Stimulated activated CD4-positive, alpha-beta T cell treated with anti-CD3 and anti-CD28 coated beads, TNF-alpha, amount 100 ng/mL, for 48 hours (primary cell): ENCODE measurements at regions not wholly inside any gene's neighbourhood (a gene's known extent, or its start where the extent isn't known, plus 50 kb on each side); places are given as distances from the start of the nearest gene placed in this dataset.
"Not testable (repeated sequence)": the region's sequence is repeated elsewhere in the genome, so short reads cannot be mapped to it uniquely, and the experiment has no call there.

Experiments
- DNase-seq, 3 donors: peaks; one replicate each; pipeline ENCODE4 v3.0.0-alpha.2; 2020; ENCODE audit warnings: low read depth in 3 of 3

DNA sequence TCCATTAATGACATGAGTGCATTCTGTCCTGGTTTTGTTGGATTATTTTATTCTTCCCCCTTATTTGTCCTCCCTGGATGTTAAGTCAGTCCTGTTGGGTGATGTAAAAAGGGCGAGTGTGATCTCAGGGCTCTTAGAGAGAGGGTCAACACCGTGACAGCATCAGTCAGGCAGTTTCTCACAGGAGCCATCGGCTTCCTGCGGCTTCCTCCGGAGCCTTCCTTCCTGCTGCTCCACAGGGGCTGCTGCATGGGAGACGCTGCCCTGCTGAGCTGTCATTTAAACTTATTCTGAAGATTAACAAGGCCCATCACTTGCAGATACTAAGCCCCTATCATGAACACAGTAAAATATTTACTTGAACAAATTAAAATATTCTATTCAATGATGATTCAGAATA is 211.3 kb downstream of the SPATA31A1 start:
- not testable (repeated sequence) for DNase-seq

DNA sequence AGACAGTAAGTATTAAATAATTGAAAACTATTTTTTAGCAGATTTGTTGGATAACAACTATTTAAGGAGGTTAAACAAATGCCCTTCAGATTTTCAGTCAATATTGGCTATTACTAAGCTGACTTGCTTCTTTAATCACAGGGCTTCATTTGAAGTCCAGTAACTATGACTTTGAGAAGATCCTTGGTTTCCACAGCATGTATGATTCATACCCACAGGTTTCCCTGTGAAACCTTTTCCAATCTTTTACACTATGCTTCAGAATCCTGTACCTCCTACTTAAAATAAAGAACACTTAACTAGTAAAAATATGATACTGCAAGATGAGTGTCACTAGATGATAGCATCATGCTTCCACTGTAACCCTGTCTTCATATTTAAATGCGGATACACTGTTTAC is 211.9 kb downstream of the SPATA31A1 start:
- DNase-seq: not testable (repeated sequence)

DNA sequence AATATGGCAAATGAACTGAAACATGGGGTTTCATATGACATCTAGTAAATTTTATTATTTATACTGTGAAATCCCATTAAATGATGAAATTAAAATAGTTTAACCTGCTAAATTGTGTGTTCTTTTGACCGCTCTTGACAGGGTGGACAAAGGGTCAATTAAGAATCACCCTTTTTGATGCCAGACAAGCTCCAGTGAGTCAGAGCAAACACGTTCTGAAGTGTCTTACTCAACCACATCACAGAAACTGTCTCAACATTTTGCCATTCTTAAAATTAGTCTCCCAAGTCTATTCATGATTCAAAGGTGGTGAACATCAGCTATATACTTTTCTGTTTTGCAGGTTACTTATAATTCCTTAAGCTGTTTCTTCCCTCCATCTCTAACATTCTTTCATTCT is 213.4 kb downstream of the SPATA31A1 start:
- not testable (repeated sequence) for DNase-seq

DNA sequence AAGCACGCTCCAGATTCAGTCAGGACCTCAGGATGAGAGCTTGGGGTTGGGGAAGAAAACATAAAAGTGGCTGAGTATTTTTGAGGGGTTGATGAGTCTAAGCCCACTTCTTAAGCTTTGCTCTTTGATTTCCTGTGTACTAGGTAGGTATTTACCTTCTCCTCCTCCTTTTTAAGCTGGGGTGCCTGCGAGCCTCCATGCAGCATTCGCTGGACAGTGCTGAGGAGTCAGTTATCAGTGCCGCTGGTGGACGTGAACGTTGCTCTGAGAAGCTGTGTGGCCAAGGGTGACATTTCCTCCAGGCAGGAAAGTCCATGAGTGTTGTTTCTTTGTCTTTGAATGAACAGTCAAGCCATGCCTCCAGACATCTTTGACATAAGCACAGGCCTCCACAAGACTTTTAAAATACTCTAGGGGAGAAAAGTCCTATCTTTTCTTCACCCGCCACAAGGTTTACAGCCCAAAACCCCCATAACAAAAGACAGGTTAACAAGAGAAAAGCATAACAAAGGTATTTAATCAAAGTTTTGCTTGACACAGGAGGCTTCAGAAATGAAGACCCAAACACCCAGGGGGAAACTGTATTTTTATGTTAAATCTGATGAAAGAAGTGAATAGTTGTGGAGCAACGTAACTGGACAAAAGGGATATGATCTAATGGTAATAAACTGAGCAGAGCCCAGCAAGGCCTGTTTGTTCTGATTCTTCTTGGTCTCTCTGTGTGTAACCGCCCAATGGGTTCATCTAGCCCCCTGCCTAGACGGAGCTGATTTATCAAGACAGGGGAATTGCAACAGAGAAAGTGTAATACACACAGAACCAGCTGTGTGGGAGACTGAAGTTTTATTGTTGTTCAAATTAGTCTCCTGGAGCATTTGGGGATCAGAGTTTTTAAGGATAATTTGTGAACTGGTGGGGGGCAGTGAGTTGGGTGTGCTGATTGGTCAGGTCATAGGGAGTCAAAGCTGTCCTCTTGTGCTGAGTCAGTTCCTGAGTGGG is 217.9 kb downstream of the SPATA31A1 start:
- DNase-seq: not testable (repeated sequence)

DNA sequence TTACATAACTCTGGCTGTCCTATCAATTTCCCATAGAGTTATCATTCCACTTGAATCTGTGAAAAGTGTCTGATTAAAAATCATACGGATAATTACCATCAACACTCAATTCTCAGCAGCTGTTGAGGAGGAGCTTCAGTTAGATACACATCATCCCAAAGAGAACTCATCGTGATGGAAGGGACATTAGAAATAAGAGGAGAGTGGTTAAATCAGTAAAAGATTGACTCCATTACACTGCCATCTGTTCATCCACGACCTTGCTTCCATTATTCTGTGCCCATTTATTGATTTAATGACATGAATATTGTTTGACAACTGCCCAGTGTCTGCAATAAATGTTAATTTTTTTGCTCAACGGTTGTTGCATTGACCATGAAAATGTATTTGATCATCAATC is 223.5 kb downstream of the SPATA31A1 start:
- DNase-seq: not testable (repeated sequence)

DNA sequence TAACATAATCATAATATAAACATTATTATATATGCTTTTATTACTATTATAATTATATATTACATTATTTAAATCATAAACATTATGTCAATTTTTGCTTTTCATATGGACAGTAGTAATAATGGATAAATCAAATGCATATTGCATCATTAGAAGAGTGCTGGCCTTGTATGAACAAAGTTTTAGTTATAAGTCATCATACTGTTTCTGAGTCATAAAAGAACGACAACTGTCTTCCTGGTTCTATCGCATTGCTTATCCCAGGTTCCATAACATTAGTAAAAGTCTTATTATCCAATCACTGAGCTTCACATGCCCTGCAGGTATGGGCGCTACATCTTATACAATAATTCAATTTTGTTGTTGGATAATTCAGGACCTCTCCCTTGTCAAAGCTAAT is 225.8 kb downstream of the SPATA31A1 start:
- not testable (repeated sequence) for DNase-seq

DNA sequence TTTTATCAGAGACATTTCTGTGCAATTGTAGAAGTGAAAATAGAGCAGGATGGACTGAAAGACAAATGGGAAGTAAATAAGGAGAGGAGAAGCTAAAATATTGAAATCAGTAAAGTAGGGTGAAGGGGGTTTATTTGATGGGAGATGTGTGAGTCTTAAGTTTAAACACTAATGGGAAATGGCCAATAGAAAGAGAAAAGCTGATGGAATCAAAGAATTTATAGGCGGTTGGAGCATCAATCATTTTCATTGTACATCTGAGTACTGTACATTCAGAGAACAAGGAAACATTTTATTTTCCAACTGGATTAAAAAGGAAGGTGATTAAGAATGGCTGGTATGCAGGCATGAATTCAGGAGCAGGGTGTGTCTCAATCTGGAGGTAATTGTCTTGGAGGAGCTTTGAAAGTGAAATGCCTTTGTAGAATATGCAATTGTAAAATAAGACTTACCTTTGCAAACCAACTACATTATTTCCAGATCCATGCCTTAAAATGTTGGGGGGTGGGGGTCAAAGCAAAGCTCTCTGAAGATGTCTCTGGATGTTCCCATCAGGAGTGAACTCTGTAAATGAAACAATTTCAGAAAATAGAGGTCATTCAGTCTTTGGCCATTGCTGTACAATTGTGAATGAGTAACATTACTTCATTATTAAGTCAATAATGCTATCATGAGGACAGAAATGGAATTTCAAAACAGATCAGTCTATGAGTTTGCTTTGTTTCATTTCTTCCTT is 227.4 kb downstream of the SPATA31A1 start:
- not testable (repeated sequence) for DNase-seq

DNA sequence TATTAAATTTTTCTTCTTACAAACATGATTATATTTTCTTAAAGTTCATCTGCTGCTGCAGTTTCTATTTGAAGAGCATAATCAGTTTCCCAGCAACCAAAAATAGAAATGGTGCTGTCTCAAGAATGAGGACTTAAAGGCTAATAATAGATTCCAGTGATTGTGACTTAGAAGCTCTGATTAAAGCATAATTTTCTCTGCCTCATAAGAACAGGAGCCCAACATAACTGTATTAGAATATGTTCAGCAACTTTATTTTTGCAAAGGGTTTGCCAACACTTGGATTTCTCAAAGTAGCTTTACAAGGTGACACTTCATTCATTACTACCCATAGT is 227.9 kb downstream of the SPATA31A1 start:
- not testable (repeated sequence) for DNase-seq

DNA sequence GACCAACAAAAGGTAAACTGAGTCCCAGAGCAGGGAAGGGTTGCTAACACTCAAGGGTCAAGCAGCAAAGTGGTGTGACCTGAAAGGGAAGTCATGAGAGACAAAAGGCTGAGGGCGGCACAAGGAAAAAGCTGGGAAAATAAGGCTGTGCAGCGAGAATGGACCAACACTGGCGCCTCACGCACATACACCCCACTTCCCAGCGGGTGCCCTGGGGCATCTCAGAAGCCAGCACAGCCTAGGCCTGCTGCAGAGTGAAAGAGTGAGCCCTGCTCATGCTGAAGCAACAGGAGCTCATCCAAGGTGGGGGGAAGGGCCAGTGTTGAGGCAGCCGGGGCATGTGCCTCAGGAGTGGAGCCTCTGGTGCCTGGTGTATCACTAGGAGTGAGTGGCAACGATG is 229.8 kb downstream of the SPATA31A1 start:
- DNase-seq: not testable (repeated sequence)

DNA sequence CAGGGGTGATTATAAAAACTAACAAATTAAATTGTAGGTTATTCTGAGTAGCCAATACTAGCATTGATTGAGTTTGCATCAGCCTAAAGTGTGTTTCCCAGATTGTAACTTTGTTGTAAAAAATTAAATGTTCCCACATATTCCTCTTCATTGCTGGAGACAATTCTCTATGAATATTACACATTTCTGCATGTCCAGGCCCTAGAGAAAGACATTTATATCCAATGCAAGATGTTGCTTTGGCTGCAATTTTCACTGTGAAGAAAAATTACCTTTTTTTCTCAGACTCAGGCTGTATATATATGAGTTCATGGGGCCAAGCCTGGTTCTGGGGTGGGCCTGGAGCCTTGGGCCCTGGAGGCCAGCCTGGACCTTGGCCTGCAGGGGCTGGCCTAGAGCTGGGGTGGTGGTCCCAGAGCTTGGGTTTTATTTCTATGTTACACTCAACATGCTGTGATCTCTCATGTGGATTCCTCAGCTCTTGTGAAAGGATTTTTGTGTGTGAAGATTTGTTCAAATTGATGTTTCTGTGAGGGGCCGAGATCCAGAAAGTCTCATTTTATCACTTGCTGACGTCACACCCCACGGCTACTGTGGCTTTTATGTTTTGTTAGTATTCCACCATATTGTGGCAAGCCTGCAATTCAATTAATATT is 232.5 kb downstream of the SPATA31A1 start:
- DNase-seq: no peak

DNA sequence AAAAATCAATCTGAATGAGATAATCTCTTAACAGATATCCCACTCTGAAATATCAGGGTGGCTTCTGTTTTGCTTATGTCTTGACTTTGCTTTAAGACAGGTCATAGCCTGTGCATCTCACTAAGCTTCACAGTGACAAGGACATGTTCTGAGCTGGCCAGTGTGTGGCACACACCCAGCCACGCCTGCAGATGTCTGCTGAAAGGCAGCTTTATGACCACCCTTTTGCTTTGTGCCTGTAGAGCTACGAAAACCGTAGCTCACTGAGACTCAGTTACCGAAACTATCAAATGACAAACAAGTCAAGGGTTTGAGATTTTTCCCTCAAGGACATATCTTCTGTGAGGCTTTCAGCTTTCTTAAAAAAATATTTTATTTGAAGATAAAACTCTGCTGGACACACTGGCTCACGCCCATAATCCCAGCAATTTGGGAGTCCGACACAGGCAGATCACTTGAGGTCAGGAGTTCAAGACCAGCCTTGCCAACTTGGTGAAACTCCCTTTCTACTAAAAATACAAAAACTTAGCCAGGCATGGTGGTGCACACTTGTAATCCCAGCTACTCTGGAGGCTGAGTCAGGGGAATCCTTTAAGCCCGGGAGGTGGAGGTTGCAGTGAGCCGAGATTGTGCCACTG is 233.2 kb downstream of the SPATA31A1 start:
- no peak for DNase-seq

DNA sequence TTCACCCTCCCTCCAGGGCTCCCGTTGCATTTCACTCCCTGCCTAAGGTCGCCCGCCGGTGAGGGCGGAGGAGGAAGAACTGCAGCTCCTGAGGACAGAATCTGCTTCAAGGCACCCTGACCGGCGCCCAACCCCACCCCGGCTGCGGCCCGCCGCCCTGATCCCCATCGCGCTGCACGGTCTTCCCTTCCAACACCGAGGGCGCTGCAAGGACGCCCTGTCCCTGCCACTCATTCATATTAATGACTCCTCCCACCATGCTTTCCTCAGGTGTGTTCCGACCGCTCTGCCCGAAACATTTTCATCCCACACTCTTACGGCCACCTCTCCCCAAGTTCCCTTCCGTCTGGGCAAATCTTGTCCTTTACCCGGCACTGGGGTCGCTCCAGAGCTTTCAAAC is 248.6 kb downstream of the SPATA31A1 start:
- not testable (repeated sequence) for DNase-seq

DNA sequence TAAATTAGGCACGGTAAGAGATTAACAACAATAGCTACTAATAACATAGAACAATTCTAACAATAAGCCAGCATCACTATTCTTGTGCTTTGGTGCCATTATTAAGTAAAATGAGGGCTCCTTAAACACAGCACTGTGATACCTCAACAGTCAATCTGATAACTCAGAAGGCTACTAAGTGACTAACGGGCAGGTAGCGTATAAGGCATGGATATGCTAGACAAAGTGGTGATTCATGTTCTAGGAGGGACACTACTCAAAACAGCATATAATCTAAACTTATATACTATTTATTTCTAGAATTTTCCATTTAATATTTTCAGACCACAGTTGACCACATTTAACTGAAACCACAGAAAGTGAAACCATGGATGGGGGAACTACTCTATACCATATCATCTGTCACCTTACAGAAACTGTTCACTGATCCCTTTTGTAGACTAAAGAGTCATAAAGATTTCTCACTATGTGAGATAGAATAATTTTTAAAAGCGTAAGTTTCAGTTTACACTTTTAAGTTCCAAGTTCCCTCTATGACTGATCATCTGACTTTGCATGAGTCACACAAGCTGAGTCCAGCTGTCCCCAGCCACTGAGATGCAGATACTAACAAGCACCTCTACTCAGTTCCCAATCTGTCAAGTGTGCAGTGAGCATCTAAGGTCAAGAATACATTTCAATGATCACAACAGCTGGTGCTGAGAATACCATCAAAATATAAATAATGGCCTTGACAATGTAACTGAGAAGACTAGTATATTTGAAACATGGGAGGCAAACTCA is 256.2 kb downstream of the SPATA31A1 start:
- not testable (repeated sequence) for DNase-seq

DNA sequence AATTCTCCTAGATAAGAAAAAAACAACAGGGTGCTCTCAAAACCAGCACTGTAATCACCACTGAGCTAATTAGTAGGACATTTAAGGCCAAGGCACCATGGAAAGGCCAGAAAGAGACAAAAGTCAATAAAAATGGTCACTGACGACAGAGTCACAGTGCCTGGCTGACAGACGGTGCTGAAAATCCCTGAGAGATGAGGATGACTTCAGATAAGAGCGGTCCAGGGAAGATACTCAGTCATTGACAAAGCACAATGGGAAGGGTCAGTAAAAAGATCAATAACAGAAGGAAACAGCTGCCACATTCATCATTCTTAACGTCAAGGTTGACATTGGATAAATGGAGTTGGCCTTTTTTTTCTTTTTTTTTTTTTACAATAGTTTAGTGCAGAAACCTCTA is 261.0 kb downstream of the SPATA31A1 start:
- DNase-seq: not testable (repeated sequence)

DNA sequence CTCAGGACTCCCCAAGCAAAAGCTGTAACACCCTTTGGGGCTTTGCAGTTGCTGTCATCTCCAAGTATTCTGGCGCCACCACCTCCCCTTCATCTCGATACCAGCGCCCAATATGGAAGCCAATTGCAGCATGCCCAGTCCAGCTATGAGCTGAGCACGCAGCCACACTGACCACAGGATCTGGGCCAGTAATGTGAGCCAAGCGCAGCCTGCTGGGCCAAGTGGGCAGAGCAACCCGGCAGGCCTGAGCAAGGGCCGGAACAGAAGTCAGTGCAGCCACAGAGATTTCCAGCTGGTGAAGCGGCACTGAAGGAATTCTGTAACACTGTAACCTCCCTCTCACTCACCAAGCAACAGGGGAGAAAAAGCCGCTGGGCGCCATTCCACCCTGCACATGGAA is 268.6 kb downstream of the SPATA31A1 start:
- not testable (repeated sequence) for DNase-seq

DNA sequence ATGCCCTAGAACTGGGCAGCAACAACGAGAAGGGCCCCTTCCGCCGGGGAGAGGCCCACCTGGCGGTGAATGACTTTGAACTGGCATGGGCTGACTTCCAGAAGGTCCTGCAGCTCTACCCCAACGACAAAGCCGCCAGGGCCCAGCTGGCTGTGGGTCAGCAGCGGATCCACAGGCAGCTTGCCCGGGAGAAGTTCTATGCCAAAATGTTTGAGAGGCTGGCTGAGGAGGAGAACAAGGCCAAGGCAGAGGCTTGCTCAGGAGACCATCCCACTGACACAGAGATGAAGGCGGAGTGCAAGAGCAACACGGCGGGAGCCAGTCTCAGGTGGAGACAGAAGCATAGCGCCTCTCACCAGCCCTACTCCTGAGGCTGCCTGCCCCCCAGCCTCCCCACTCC is 276.6 kb downstream of the SPATA31A1 start:
- DNase-seq: not testable (repeated sequence)

DNA sequence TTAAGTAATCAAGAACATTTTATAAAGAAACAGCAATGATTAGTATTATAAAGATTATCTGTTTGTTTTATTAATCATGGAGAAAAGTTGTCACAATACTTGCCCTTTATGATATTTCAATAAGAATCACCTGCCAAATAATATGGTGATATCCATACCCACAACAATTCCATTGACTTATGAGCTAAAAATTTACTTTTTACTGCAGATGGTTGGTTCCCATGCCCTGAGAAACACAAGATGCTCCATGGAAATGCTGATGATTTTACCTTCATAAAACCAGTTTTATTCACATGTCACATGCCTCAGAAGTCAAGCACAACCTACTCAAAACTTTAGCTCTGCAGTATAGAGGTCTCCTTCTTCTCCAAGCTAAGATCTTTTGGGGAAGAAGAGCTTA is 293.6 kb downstream of the SPATA31A1 start:
- not testable (repeated sequence) for DNase-seq

DNA sequence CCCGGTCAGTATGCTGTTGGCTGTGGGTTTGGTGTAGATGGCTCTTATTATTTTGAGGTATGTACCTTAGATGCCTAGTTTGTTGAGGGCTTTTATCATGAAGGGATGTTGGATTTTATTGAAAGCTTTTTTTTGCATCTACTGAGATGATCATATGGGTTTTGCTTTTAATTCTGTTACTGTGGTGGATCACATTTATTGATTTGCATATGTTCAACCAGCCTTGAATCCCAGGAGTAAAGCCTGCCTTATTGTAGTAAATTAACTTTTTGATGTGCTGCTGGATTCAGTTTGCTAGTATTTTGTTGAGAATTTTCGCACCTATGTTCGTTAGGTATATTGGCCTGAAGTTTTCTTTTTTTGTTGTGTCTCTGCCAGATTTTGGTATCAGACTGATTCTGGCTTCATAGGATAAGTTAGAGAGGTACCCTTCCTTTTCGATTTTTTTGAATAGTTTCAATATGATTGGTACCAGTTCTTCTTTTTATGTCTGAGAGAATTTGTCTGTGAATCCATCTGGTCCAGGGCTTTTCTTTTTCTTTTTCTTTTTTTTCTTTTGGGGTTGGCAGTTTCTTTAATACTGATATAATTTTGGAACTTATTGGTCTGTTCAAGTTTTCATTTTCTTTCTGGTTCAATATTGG is 301.6 kb downstream of the SPATA31A1 start:
- DNase-seq: not testable (repeated sequence)

DNA sequence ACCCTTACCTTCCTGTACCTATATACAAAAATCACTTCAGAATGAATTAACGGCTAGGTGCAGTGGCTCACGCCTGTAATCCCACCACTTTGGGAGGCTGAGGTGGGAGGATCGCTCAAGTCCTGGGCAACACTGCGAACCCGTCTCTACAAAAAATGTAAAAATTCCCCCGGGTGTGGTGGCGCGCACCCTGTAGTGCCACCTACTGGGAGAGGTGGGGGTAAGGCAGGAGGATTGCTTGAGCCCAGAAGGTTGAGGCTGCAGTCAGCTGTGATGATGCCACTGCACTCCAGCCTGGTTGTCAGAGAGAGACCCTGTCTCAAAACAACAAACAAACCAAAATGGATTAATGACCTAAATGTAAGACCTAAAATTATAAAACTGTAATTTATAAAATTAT is 307.6 kb downstream of the SPATA31A1 start:
- DNase-seq: not testable (repeated sequence)

DNA sequence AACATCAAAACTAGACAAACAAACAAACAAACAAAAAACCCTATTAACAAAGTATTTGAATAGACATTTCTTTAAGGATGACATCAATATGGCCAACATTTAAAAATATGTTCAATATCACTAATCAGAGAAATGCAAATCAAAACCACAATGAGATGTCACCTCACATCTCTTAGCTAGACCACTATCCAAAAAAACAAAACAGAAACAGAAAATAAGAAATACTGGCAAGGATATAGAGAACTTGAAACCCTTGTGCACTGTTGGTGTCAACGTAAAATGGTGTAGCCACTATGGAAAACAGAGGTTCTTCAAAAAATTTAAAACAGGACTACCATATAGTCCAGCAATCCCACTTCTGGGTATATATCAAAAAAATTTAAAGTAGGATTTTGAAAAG is 308.2 kb downstream of the SPATA31A1 start:
- not testable (repeated sequence) for DNase-seq
